PFSK-1 (cell line): ENCODE measurements at regions not wholly inside any gene's neighbourhood (a gene's known extent, or its start where the extent isn't known, plus 50 kb on each side); places are given as distances from the start of the nearest gene placed in this dataset.

ENCODE experiments used
- FOXP2 ChIP-seq: optimal IDR thresholded peaks from 2 replicates; pipeline ENCODE3; 2011; ENCODE audit warnings: borderline replicate concordance, control low read depth, inconsistent platforms; ENCODE audit not compliant: insufficient read depth; ENCODE audit errors: extremely low read length, extremely low read depth
- POLR2AphosphoS5 ChIP-seq: IDR thresholded peaks from 2 replicates; pipeline ENCODE4 v1.6.1; 2012; ENCODE audit warnings: low read depth, mild to moderate bottlenecking, control low read depth, low read length, moderate library complexity

- no peak for TF ChIP-seq POLR2AphosphoS5
- no peak for TF ChIP-seq FOXP2
Observed at GRCh38 chr18:27428120-27428519, 243.0 kb upstream of the CHST9 start.
